ENCODE measurements at regions not wholly inside any gene's neighbourhood (a gene's known extent, or its start where the extent isn't known, plus 50 kb on each side); places are given as distances from the start of the nearest gene placed in this dataset.

DNA sequence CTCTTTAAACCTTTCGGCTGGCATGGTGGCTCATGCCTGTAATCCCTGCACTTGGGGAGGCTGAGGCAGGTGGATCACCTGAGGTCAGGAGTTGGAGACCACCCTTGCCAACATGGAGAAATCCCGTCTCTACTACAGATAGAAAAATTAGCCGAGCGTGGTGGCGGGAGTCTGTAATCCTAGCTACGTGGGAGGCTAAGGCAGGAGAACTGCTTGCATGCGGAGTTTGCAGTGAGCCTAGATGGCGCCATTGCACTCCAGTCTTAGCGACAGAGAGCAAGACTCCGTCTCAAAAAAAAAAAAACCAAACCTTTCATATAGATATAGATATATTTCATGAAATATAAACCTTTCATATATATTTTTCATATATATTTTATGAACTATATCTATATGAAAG is 864.7 kb downstream of the TRIB2 start:
- TF ChIP-seq POLR2A (IDR thresholded peaks at IDR 0.05): no peak
- TF ChIP-seq, protein P1, sequence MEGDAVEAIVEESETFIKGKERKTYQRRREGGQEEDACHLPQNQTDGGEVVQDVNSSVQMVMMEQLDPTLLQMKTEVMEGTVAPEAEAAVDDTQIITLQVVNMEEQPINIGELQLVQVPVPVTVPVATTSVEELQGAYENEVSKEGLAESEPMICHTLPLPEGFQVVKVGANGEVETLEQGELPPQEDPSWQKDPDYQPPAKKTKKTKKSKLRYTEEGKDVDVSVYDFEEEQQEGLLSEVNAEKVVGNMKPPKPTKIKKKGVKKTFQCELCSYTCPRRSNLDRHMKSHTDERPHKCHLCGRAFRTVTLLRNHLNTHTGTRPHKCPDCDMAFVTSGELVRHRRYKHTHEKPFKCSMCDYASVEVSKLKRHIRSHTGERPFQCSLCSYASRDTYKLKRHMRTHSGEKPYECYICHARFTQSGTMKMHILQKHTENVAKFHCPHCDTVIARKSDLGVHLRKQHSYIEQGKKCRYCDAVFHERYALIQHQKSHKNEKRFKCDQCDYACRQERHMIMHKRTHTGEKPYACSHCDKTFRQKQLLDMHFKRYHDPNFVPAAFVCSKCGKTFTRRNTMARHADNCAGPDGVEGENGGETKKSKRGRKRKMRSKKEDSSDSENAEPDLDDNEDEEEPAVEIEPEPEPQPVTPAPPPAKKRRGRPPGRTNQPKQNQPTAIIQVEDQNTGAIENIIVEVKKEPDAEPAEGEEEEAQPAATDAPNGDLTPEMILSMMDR (IDR thresholded peaks at IDR 0.05): no peak

All from Peyer's patch (tissue), 4 donors.